OCI-LY1 (cell line): ENCODE measurements at regions not wholly inside any gene's neighbourhood (a gene's known extent, or its start where the extent isn't known, plus 50 kb on each side); places are given as distances from the start of the nearest gene placed in this dataset.

Experiments used
- EZH2 ChIP-seq: fragments of 200-600 bp; sonication (generic), shearing (Covaris generic); IDR thresholded peaks from 2 replicates; pipeline ENCODE4 v1.8.0; 2017; ENCODE audit warnings: borderline replicate concordance, mixed run types, mild to moderate bottlenecking, antibody characterized with exemption, low read length, moderate library complexity, mixed read lengths
- TF ChIP-seq, protein P1 (sequence below): fragments of 200-600 bp; sonication (generic), shearing (Covaris generic); IDR thresholded peaks from 2 replicates; pipeline ENCODE4 v1.5.1; 2017; ENCODE audit warnings: mild to moderate bottlenecking, antibody characterized with exemption, low read length, moderate library complexity, mixed read lengths

DNA sequence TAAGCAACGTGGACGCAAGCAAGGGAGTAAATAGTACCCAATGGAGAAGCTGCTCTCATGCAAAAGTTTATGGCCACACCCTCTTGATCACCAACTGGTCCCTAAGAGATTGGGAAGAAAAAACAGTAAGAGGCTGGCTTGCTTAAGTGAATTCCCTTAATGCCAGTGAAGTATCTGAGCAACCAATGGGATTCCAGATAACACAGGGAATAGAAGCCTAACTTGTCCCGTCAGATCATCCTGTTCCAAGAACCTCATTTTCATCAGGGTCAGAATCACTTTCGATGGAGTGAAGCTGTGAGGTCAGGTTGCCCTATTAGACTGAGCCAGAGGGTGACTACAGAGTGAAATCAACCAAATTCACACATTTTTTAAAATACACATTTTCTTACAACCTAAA, 104.3 kb downstream of the CD47 start:
- TF ChIP-seq, protein P1, sequence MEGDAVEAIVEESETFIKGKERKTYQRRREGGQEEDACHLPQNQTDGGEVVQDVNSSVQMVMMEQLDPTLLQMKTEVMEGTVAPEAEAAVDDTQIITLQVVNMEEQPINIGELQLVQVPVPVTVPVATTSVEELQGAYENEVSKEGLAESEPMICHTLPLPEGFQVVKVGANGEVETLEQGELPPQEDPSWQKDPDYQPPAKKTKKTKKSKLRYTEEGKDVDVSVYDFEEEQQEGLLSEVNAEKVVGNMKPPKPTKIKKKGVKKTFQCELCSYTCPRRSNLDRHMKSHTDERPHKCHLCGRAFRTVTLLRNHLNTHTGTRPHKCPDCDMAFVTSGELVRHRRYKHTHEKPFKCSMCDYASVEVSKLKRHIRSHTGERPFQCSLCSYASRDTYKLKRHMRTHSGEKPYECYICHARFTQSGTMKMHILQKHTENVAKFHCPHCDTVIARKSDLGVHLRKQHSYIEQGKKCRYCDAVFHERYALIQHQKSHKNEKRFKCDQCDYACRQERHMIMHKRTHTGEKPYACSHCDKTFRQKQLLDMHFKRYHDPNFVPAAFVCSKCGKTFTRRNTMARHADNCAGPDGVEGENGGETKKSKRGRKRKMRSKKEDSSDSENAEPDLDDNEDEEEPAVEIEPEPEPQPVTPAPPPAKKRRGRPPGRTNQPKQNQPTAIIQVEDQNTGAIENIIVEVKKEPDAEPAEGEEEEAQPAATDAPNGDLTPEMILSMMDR = no peak
- no peak for TF ChIP-seq EZH2
